GM12878 (cell line): ENCODE measurements at regions not wholly inside any gene's neighbourhood (a gene's known extent, or its start where the extent isn't known, plus 50 kb on each side); places are given as distances from the start of the nearest gene placed in this dataset.

ENCODE experiments used
- ATAC-seq: fragments of 200-7000 bp; cut with Tn5 transposase; 3 replicates; pipeline ENCODE4 v1.9.1; 2020; ENCODE audit warnings: mild to moderate bottlenecking, moderate library complexity
- BruUV-seq: library from RNA; stranded (reverse); fragments of 400-500 nt; replicated peaks from 2 replicates; lab custom pipeline; 2021; lab: Mats Ljungman, UMichigan
- CTCF ChIA-PET: fragments of 300-600 bp; sonication (Branson Sonifier 250); formaldehyde crosslinking; extraction: SDS; loops from one replicate; lab custom pipeline; 2021; ENCODE audit warnings: inconsistent platforms; lab: Yijun Ruan, JAX
- POLR2A ChIA-PET: fragments of 350-600 bp; formaldehyde crosslinking; extraction: SDS; loops from one replicate; lab custom pipeline; 2021; ENCODE audit warnings: inconsistent platforms; lab: Charles Lee
- RAD21 ChIA-PET: fragments of 300-600 bp; sonication (Branson Sonifier 250); formaldehyde crosslinking; loops from one replicate; lab custom pipeline; 2023; ENCODE audit warnings: antibody characterized with exemption; ENCODE audit not compliant: unreplicated experiment; lab: Charles Lee
- SMC1A ChIA-PET: fragments of 300-600 bp; sonication (Branson Sonifier 250); formaldehyde crosslinking; loops from one replicate; lab custom pipeline; 2023; ENCODE audit not compliant: unreplicated experiment, uncharacterized antibody; lab: Charles Lee
- DNase-seq: peaks from one replicate; pipeline ENCODE4 v3.0.0-alpha.2; 2011; ENCODE audit warnings: low read depth, low spot score
- FAIRE-seq: peaks from 3 replicates; lab custom pipeline; 2011; peaks lifted over from hg19 to GRCh38; lab: Jason Lieb, UNC
- H2AFZ ChIP-seq: 2 replicates; pipeline ENCODE4 v1.6.0; 2011; ENCODE audit warnings: low read depth, low read length, control low read depth; ENCODE audit not compliant: control insufficient read depth
- H3K27ac ChIP-seq: 2 replicates; pipeline ENCODE4 v1.5.1; 2011; ENCODE audit warnings: control low read depth; ENCODE audit not compliant: control insufficient read depth, insufficient read depth
- H3K27me3 ChIP-seq, 2 experiments: replicated peaks in 1 of 2; 2 replicates each; pipeline versions ENCODE4 v1.6.0 to v1.6.1; 2011; ENCODE audit warnings: low read length in 1 of 2; ENCODE audit not compliant: control insufficient read depth in 2 of 2, insufficient read depth in 2 of 2
- H3K36me3 ChIP-seq, 2 experiments: 2 replicates each; pipeline ENCODE4 v1.5.1; 2011; ENCODE audit warnings: low read length in 1 of 2; ENCODE audit not compliant: control insufficient read depth in 2 of 2, insufficient read depth in 2 of 2
- H3K4me1 ChIP-seq: 2 replicates; pipeline ENCODE4 v1.6.1; 2011; ENCODE audit warnings: mild to moderate bottlenecking, low read length, moderate library complexity, mixed read lengths; ENCODE audit not compliant: control insufficient read depth, insufficient read depth
- H3K4me2 ChIP-seq: 2 replicates; pipeline ENCODE4 v1.6.0; 2011; ENCODE audit warnings: control low read depth; ENCODE audit not compliant: control insufficient read depth, insufficient read depth
- H3K4me3 ChIP-seq: fragments of 200-600 bp; sonication (generic); 2 replicates; pipeline ENCODE4 v1.5.1; 2016
- H3K79me2 ChIP-seq: 2 replicates; pipeline ENCODE4 v1.6.0; 2011; ENCODE audit warnings: low read length; ENCODE audit not compliant: control insufficient read depth, insufficient read depth
- H3K9ac ChIP-seq: 2 replicates; pipeline ENCODE4 v1.8.0; 2011; ENCODE audit warnings: low read length, control low read depth, mixed read lengths; ENCODE audit not compliant: control insufficient read depth, insufficient read depth
- H3K9me3 ChIP-seq: replicated peaks from 3 replicates; pipeline ENCODE4 v1.5.1; 2011; ENCODE audit warnings: mild to moderate bottlenecking, low read length; ENCODE audit not compliant: control insufficient read depth, insufficient read depth
- H4K20me1 ChIP-seq: 2 replicates; pipeline ENCODE4 v1.6.0; 2011; ENCODE audit not compliant: control insufficient read depth, insufficient read depth
- CREM ChIP-seq: IDR thresholded peaks from 2 replicates; pipeline ENCODE4 v1.6.1; 2014; ENCODE audit warnings: antibody characterized with exemption, low read depth
- MYC ChIP-seq: IDR thresholded peaks from 2 replicates; pipeline ENCODE4 v1.6.1; 2011; ENCODE audit warnings: mild to moderate bottlenecking, low read length, moderate library complexity, inconsistent platforms; ENCODE audit not compliant: insufficient read depth, insufficient replicate concordance, insufficient read length, severe bottlenecking
- SMC3 ChIP-seq: IDR thresholded peaks from 2 replicates; pipeline ENCODE4 v1.6.1; 2011; ENCODE audit warnings: low read length, improper control_type of control experiment, borderline replicate concordance
- SP1 ChIP-seq: IDR thresholded peaks from one replicate; pipeline ENCODE4 v1.6.1; 2011; ENCODE audit warnings: low read depth, low read length
- SUZ12 ChIP-seq: fragments of 200-600 bp; sonication (generic); IDR thresholded peaks from one replicate; pipeline ENCODE4 v1.6.1; 2018; ENCODE audit warnings: antibody characterized with exemption, mild to moderate bottlenecking; ENCODE audit not compliant: unreplicated experiment
- ZNF384 ChIP-seq: IDR thresholded peaks from 2 replicates; pipeline ENCODE4 v1.6.1; 2012; ENCODE audit warnings: low read depth, mild to moderate bottlenecking, low read length, improper control_type of control experiment, borderline replicate concordance
- WGBS: methylation state at CpG from one replicate; pipeline ENCODE4 v1.1.6; 2016; ENCODE audit warnings: low lambda C conversion rate; ENCODE audit not compliant: insufficient replicate concordance, insufficient coverage; ENCODE audit errors: missing lambda C conversion rate; 5-methylcytosine and 5-hydroxymethylcytosine counted together
- in situ Hi-C: fragments of 300-500 bp; cut with MboI; formaldehyde crosslinking; loops from 9 replicates; pipeline ENCODE4 v1.14.3; 2018; ENCODE audit warnings: mixed read lengths
- intact Hi-C: fragments of 100-400 bp; cut with micrococcal nuclease; formaldehyde crosslinking; loops from one replicate; pipeline ENCODE4 v1.14.2; 2022; ENCODE audit not compliant: unreplicated experiment
- TF ChIP-seq, protein P1 (sequence below): fragments of 450-650 bp; IDR thresholded peaks from 2 replicates; pipeline ENCODE4 v1.6.1; 2017; ENCODE audit warnings: mild to moderate bottlenecking, moderate library complexity

DNA sequence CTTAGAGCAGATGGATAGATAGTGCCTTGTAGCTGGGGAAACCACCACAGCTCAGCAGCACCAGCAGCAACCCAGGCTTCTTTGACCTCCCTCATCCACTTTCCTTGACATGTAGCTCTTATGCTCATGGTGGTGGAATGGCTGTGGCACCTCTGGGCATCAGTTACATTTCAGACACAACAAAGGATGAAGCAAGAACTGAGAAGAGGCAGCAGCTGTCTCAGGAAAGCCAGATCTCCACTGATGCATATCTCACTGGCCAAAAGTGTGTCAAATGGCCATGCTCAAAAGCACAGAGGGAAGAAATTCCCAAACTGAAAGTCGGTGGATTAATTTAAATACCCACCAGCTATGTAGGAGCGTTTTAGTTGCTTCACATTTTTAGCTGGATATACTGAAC is 671.4 kb upstream of the SALL1 start:
- no peak overlapping the region for H2AFZ ChIP-seq
- ChIA-PET RAD21 (no interaction called here), CTCF (no interaction called here), POLR2A (no interaction called here), SMC1A (no interaction called here)
- no peaks in the 10 kb centered on the region for H3K4me1 ChIP-seq
- FAIRE-seq: no peak
- WGBS: 3% methylated on average over 2 of the region's 2 CpGs
- no peaks in the 10 kb centered on the region for H3K36me3 ChIP-seq
- no TSS peak for BruUV-seq
- no peak for TF ChIP-seq SMC3
- ATAC-seq: no peak
- no peaks in the 10 kb centered on the region for H3K27me3 ChIP-seq
- no peak overlapping the region for H3K9ac ChIP-seq
- no peak overlapping the region for H3K27ac ChIP-seq
- intact Hi-C loops: no loop called here
- H3K4me2 ChIP-seq: no peak overlapping the region
- no peak overlapping the region for H3K4me3 ChIP-seq
- in situ Hi-C loops: no loop called here
- no peak for DNase-seq
- H3K79me2 ChIP-seq: no peaks in the 10 kb centered on the region
- H4K20me1 ChIP-seq: no peaks in the 10 kb centered on the region
- no peaks in the 10 kb centered on the region for H3K9me3 ChIP-seq

- POLR2A ChIA-PET: no interaction called here
- intact Hi-C loops: no loop called here
- no peak overlapping the region for H3K9ac ChIP-seq
- FAIRE-seq: no peak
- no peaks in the 10 kb centered on the region for H3K27me3 ChIP-seq
- no peak for TF ChIP-seq MYC
- TF ChIP-seq SP1: no peak
- TF ChIP-seq, protein P1, sequence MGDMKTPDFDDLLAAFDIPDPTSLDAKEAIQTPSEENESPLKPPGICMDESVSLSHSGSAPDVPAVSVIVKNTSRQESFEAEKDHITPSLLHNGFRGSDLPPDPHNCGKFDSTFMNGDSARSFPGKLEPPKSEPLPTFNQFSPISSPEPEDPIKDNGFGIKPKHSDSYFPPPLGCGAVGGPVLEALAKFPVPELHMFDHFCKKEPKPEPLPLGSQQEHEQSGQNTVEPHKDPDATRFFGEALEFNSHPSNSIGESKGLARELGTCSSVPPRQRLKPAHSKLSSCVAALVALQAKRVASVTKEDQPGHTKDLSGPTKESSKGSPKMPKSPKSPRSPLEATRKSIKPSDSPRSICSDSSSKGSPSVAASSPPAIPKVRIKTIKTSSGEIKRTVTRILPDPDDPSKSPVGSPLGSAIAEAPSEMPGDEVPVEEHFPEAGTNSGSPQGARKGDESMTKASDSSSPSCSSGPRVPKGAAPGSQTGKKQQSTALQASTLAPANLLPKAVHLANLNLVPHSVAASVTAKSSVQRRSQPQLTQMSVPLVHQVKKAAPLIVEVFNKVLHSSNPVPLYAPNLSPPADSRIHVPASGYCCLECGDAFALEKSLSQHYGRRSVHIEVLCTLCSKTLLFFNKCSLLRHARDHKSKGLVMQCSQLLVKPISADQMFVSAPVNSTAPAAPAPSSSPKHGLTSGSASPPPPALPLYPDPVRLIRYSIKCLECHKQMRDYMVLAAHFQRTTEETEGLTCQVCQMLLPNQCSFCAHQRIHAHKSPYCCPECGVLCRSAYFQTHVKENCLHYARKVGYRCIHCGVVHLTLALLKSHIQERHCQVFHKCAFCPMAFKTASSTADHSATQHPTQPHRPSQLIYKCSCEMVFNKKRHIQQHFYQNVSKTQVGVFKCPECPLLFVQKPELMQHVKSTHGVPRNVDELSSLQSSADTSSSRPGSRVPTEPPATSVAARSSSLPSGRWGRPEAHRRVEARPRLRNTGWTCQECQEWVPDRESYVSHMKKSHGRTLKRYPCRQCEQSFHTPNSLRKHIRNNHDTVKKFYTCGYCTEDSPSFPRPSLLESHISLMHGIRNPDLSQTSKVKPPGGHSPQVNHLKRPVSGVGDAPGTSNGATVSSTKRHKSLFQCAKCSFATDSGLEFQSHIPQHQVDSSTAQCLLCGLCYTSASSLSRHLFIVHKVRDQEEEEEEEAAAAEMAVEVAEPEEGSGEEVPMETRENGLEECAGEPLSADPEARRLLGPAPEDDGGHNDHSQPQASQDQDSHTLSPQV: no peak
- TF ChIP-seq SUZ12: no peak
- TF ChIP-seq CREM: no peak
- TF ChIP-seq ZNF384: no peak
- TF ChIP-seq, all 136 proteins: peak for 0
- no peak overlapping the region for H3K4me2 ChIP-seq
- DNase-seq (no peak), ATAC-seq (no peak)
- H2AFZ ChIP-seq: no peak overlapping the region
- no peaks in the 10 kb centered on the region for H3K9me3 ChIP-seq
- no peak overlapping the region for H3K4me3 ChIP-seq
- no peaks in the 10 kb centered on the region for H4K20me1 ChIP-seq
- WGBS: 32% methylated on average over 1 of the region's 1 CpG
- in situ Hi-C loops: no loop called here
- BruUV-seq: no TSS peak
- ChIA-PET SMC1A (no interaction called here), CTCF (interaction anchor here (0.9 kb wide), 1 partner anchor 19 kb away, joined by 3 read pairs; no protein-coding TSS in a partner anchor), RAD21 (no interaction called here)
- H3K4me1 ChIP-seq: no peaks in the 10 kb centered on the region
- no peaks in the 10 kb centered on the region for H3K36me3 ChIP-seq
- no peak overlapping the region for H3K27ac ChIP-seq
- H3K79me2 ChIP-seq: no peaks in the 10 kb centered on the region
These were observed 670.5 kb upstream of the SALL1 start for GRCh38 chr16:51821527-51821926.
